ENCODE measurements at regions not wholly inside any gene's neighbourhood (a gene's known extent, or its start where the extent isn't known, plus 50 kb on each side); places are given as distances from the start of the nearest gene placed in this dataset.

DNA sequence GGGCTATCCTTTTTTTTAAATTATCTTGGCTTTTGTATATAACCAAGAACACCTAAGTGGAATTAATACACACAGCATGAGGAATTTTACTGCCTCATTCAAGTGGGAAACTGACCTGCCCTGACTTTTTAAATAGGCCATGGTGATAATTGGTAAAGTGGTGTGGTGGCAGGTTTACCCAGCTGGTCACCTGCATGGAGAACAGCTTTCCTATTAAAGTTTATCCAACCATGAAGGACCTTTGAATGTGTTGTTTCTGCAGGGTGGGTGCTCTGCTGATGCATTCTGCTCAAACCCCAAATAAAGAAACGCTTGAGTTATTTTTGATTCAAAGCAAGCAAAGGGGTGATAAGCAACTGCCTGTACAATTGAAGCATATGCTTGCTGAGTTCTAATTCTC lies 261.0 kb upstream of the GRIN3A start:
- TF ChIP-seq, protein P1, sequence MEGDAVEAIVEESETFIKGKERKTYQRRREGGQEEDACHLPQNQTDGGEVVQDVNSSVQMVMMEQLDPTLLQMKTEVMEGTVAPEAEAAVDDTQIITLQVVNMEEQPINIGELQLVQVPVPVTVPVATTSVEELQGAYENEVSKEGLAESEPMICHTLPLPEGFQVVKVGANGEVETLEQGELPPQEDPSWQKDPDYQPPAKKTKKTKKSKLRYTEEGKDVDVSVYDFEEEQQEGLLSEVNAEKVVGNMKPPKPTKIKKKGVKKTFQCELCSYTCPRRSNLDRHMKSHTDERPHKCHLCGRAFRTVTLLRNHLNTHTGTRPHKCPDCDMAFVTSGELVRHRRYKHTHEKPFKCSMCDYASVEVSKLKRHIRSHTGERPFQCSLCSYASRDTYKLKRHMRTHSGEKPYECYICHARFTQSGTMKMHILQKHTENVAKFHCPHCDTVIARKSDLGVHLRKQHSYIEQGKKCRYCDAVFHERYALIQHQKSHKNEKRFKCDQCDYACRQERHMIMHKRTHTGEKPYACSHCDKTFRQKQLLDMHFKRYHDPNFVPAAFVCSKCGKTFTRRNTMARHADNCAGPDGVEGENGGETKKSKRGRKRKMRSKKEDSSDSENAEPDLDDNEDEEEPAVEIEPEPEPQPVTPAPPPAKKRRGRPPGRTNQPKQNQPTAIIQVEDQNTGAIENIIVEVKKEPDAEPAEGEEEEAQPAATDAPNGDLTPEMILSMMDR (conservative IDR thresholded peaks at IDR 0.05; ENCODE audit: low read length) = no peak
- no peak for TF ChIP-seq EZH2phosphoT487 (IDR thresholded peaks at IDR 0.05; ENCODE audit: borderline replicate concordance)
- Histone ChIP-seq H3K4me1 (ENCODE audit: insufficient read depth, low read length, poor library complexity, severe bottlenecking) (no peaks in the 10 kb centered on the region), H3F3A (ENCODE audit: low read depth) (no peaks in the 10 kb centered on the region), H3K9me3 (ENCODE audit: insufficient read depth, low read depth, low read length) (no peaks in the 10 kb centered on the region), H3K4me3 (ENCODE audit: low read length, poor library complexity, severe bottlenecking) (no peak overlapping the region), H3K36me3 (ENCODE audit: insufficient read depth, low read length) (no peaks in the 10 kb centered on the region), H4K20me1 (ENCODE audit: insufficient read depth, low read length, poor library complexity, severe bottlenecking) (no peaks in the 10 kb centered on the region), H3K27me3 (ENCODE audit: insufficient read depth, low read length, poor library complexity, severe bottlenecking) (no peaks in the 10 kb centered on the region), H3K4me2 (ENCODE audit: low read depth, low read length, poor library complexity, severe bottlenecking) (no peak overlapping the region), H3K9me2 (replicated peaks; ENCODE audit: low read depth, low read length) (no peaks in the 10 kb centered on the region), H3K79me2 (ENCODE audit: insufficient read depth, low read length) (no peaks in the 10 kb centered on the region), H2AFZ (ENCODE audit: low read length) (no peak overlapping the region), H3K9ac (ENCODE audit: low read depth, low read length, poor library complexity, severe bottlenecking) (no peak overlapping the region)

DNA sequence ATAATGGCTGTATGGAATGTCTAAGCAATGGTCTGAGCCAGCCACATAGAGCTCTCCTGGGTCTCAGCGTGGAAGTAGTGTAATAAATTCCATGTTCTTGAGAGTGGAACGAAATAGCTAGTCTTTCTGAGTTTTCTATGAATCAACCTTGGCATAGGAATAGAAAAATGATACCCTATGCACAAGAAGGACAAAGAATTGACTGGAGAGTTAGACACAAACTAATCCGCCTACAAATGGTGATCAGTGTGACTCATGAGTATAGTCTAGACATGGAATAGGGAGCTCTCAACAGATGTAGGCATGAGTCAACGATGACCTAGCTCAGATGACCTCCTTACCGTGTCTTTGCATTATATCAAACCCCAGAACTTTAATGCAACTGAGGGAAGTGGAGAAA lies 256.8 kb upstream of the GRIN3A start:
- no peaks in the 10 kb centered on the region for H3K79me2 ChIP-seq (ENCODE audit: insufficient read depth, low read length)
- H3K4me3 ChIP-seq (ENCODE audit: low read length, poor library complexity, severe bottlenecking) = no peak overlapping the region
- H3K27me3 ChIP-seq (ENCODE audit: insufficient read depth, low read length, poor library complexity, severe bottlenecking) = no peaks in the 10 kb centered on the region
- no peaks in the 10 kb centered on the region for H3F3A ChIP-seq (ENCODE audit: low read depth)
- no peaks in the 10 kb centered on the region for H3K4me1 ChIP-seq (ENCODE audit: insufficient read depth, low read length, poor library complexity, severe bottlenecking)
- H3K9me2 ChIP-seq (replicated peaks; ENCODE audit: low read depth, low read length) = no peaks in the 10 kb centered on the region
- H3K36me3 ChIP-seq (ENCODE audit: insufficient read depth, low read length) = no peaks in the 10 kb centered on the region
- H4K20me1 ChIP-seq (ENCODE audit: insufficient read depth, low read length, poor library complexity, severe bottlenecking) = no peaks in the 10 kb centered on the region
- no peaks in the 10 kb centered on the region for H3K9me3 ChIP-seq (ENCODE audit: insufficient read depth, low read depth, low read length)
- no peak overlapping the region for H3K4me2 ChIP-seq (ENCODE audit: low read depth, low read length, poor library complexity, severe bottlenecking)
- TF ChIP-seq EZH2phosphoT487 (IDR thresholded peaks at IDR 0.05; ENCODE audit: borderline replicate concordance) = no peak
- TF ChIP-seq, protein P1 (conservative IDR thresholded peaks at IDR 0.05; ENCODE audit: low read length) = no peak
- no peak overlapping the region for H2AFZ ChIP-seq (ENCODE audit: low read length)
- no peak overlapping the region for H3K9ac ChIP-seq (ENCODE audit: low read depth, low read length, poor library complexity, severe bottlenecking)

- Histone ChIP-seq H4K20me1 (ENCODE audit: insufficient read depth, low read length, poor library complexity, severe bottlenecking) (no peaks in the 10 kb centered on the region), H3K36me3 (ENCODE audit: insufficient read depth, low read length) (no peaks in the 10 kb centered on the region), H3K4me1 (ENCODE audit: insufficient read depth, low read length, poor library complexity, severe bottlenecking) (no peaks in the 10 kb centered on the region), H3K79me2 (ENCODE audit: insufficient read depth, low read length) (no peaks in the 10 kb centered on the region), H3K4me3 (ENCODE audit: low read length, poor library complexity, severe bottlenecking) (no peak overlapping the region), H2AFZ (ENCODE audit: low read length) (no peak overlapping the region), H3K9ac (ENCODE audit: low read depth, low read length, poor library complexity, severe bottlenecking) (no peak overlapping the region), H3K27me3 (ENCODE audit: insufficient read depth, low read length, poor library complexity, severe bottlenecking) (no peaks in the 10 kb centered on the region), H3K4me2 (ENCODE audit: low read depth, low read length, poor library complexity, severe bottlenecking) (no peak overlapping the region), H3K9me2 (replicated peaks; ENCODE audit: low read depth, low read length) (peaks cover 1% of the 10 kb centered on the region; the same call in 1 of the 2 replicates), H3K9me3 (ENCODE audit: insufficient read depth, low read depth, low read length) (no peaks in the 10 kb centered on the region), H3F3A (ENCODE audit: low read depth) (no peaks in the 10 kb centered on the region)
- TF ChIP-seq, protein P1 (conservative IDR thresholded peaks at IDR 0.05; ENCODE audit: low read length) = no peak
- TF ChIP-seq EZH2phosphoT487 (IDR thresholded peaks at IDR 0.05; ENCODE audit: borderline replicate concordance) = no peak
Observed at GRCh38 chr9:101993771-101994170, 255.3 kb upstream of the GRIN3A start.
